ENCODE measurements at regions not wholly inside any gene's neighbourhood (a gene's known extent, or its start where the extent isn't known, plus 50 kb on each side); places are given as distances from the start of the nearest gene placed in this dataset.
"Not testable (repeated sequence)": the region's sequence is repeated elsewhere in the genome, so short reads cannot be mapped to it uniquely, and the experiment has no call there.

DNA sequence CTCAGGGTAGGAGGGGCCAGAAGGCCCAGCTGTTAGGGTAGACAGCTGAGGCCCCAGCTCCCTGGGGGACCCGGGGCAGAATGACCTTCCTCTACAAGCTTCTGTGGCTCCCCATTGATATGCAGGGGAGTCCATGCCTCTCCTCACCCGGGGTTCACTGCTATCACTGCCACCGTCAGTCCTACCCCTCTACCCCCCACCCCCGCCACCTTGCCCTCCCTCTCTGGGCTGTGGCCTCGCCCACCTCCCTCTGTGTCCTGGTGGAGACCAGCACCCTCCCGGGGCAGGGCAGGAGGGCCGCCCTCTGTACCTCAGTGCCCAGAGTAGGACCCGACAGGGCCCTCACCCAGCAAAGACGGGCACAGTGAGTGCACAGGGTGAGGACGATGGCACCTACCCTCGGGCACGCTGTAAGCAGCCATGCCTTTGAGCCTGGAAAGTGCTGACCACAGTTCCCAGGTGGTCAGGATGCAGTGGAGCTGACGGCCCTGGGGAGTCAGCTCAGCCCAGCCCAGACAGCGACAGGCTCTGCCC is 88.4 kb upstream of the SFSWAP start:
- H3K36me3 ChIP-seq (ENCODE audit: control insufficient read depth, insufficient read depth, low read length), result no peaks in the 10 kb centered on the region
- WGBS (ENCODE audit: insufficient coverage), result 64% methylated on average over 12 of the region's 14 CpGs
- peak overlapping the region; percentile 84 for H3K27ac ChIP-seq (ENCODE audit: low read depth, low read length)
- H3K27me3 ChIP-seq (ENCODE audit: control insufficient read depth, insufficient read depth, low read length), result no peaks in the 10 kb centered on the region
- no peaks in the 10 kb centered on the region for H3K9me3 ChIP-seq (ENCODE audit: control insufficient read depth, insufficient read depth, low read length)
- H3K4me1 ChIP-seq (ENCODE audit: control insufficient read depth, insufficient read depth, low read length), result peaks cover 69% of the 10 kb centered on the region
- DNase-seq (ENCODE audit: low read depth in 4 of 6, low spot score in 6 of 6), result no peak
- no peak overlapping the region for H3K4me3 ChIP-seq (ENCODE audit: low read depth, low read length)

DNA sequence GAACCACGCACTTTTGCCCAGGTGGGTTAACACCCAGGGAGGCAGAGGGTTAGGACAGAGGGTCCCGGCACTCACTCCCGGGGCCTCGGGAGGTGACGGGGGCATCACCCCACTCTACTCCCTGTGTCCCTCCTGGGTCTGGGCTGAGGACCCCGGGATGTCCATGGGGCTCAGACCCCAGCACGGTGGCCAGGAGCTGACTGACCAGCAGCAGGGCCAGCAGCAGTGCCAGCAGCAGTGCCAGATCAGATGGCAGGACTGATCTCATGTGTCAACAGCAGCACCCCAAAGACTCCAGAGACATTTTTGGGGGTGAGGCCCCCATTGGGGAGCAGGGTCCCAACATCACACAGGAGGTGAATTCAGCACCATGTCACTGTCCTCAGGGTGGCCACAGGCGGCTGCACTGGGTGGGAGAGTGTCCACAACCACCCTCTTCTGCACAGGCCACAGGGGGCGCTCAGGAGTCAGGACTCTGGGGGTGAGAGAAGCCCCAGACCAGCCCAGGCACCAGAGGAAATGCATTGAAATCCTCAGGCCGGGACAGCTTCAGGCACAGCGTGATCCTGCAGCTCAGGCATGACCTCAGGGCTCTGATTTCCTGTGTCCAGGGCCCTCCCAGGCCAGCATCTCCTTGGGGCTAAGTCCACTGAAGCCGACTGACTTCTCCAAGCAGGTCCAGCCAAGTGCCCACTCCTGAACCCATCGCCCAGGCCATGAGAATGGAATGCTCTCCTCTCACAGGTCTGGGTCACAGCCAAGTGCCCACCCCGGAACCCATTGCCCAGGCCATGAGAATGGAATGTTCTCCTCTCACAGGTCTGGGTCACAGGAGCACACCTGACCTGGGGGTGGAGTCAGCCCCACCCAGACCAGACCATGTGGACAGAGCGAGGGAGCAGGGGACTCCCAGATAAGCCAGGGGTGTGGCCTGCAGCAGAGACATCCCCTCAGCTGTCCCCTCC is 87.2 kb upstream of the SFSWAP start:
- H3K36me3 ChIP-seq (ENCODE audit: control insufficient read depth, insufficient read depth, low read length); H3K27ac ChIP-seq (ENCODE audit: low read depth, low read length); H3K9me3 ChIP-seq (ENCODE audit: control insufficient read depth, insufficient read depth, low read length); DNase-seq (ENCODE audit: low read depth in 4 of 6, low spot score in 6 of 6); H3K27me3 ChIP-seq (ENCODE audit: control insufficient read depth, insufficient read depth, low read length); H3K4me3 ChIP-seq (ENCODE audit: low read depth, low read length): not testable (repeated sequence)
- WGBS (ENCODE audit: insufficient coverage), result 95% methylated on average over 13 of the region's 15 CpGs
- H3K4me1 ChIP-seq (ENCODE audit: control insufficient read depth, insufficient read depth, low read length), result peaks cover 59% of the 10 kb centered on the region

DNA sequence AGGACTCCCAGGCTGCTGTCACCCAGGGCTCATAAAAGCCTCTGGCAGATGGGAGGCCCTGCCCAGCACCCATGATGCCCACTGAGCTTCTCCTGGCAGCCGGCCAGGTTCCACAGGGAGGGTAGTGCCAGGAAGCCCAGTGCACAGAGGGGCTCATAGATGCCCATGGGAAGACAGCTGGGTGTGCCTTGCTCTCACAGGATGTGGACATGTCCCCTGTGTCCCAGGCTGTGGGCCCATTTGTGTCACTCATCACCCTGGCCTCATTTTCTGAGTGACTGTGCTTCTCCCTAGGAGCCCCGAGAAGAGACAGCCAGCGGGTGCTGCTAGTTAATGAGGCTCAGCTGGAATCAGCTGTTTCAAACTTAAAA is 86.5 kb upstream of the SFSWAP start:
- Histone ChIP-seq H3K27ac (ENCODE audit: low read depth, low read length) (peak overlapping the region; percentile 33), H3K4me1 (ENCODE audit: control insufficient read depth, insufficient read depth, low read length) (peaks cover 59% of the 10 kb centered on the region)
- not testable (repeated sequence) for H3K36me3 ChIP-seq (ENCODE audit: control insufficient read depth, insufficient read depth, low read length); H3K9me3 ChIP-seq (ENCODE audit: control insufficient read depth, insufficient read depth, low read length); H3K27me3 ChIP-seq (ENCODE audit: control insufficient read depth, insufficient read depth, low read length); H3K4me3 ChIP-seq (ENCODE audit: low read depth, low read length)
- DNase-seq (ENCODE audit: low read depth in 4 of 6, low spot score in 6 of 6), result peak in 1 of 6 donors; percentile 52
- WGBS (ENCODE audit: insufficient coverage), result 27% methylated on average over 3 of the region's 3 CpGs

DNA sequence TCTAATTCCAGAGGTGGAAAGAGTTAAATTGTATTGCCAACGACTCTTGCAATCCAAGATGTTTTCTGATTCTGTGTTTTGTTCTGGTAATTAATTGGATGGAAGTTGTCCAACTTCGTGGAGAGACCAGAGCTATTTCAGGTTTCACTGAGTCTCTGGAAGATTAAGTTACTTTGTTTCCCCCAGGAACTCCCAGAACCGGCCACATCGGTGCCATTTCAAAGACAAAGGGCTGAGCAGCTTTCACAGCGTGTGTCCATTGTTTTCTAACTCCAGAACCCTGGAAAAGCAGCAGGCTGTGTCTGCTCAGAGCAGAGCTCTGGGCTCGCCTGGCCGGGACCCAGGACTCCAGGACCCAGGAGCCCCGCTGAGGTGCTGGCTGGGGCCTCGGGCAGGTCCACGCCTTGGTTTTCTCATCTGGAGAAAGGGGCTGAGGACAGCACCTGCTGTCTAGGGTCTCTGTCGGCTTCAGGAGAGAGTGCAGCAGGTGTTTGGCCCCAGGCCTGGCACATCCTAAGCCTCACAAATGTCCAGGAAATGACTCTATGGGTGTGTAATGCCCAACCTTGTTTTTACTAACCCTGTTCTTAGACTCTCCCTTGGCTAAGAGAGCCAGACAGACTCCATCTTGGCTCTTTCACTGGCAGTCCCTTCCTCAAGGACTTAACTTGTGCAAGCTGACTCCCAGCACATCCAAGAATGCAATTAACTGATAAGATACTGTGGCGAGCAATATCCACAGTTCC is 86.0 kb upstream of the SFSWAP start:
- 18% methylated on average over 11 of the region's 12 CpGs for WGBS (ENCODE audit: insufficient coverage)

DNA sequence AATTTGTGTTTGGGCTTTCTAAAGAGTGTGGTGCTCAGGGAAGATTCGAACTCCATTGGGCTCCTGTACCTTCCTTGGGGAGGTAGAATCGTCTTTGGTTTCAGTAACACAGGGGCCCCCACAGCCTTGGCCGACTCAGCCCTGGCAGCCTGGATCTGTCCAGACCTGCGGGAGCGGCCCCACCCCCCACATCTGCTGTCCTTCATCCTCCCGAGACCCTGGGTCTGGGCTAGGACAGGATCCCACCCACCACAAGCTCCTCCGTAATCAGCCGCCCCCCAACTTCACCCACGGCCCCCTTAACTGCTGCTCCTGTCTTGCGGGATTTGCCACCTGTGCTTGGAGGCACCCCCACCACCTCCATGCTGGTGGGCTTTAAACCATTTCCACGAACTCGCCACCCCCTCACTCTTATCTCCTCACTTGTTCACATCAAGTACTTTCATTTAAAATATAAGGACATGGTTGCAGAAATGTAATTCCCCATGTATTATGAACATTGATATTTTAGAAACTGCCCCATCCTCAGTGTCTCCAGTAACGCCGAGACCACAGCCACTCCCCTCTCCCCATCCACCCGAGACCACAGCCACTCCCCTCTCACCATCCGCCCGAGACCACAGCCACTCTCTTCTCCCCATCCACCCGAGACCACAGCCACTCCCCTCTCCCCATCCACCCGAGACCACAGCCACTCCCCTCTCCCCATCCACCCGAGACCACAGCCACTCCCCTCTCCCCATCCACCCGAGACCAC is 84.7 kb upstream of the SFSWAP start:
- not testable (repeated sequence) for H3K4me3 ChIP-seq (ENCODE audit: low read depth, low read length); H3K27ac ChIP-seq (ENCODE audit: low read depth, low read length); DNase-seq (ENCODE audit: low read depth in 4 of 6, low spot score in 6 of 6); H3K27me3 ChIP-seq (ENCODE audit: control insufficient read depth, insufficient read depth, low read length); H3K9me3 ChIP-seq (ENCODE audit: control insufficient read depth, insufficient read depth, low read length); H3K36me3 ChIP-seq (ENCODE audit: control insufficient read depth, insufficient read depth, low read length)
- 61% methylated on average over 2 of the region's 21 CpGs for WGBS (ENCODE audit: insufficient coverage)
- peaks cover 42% of the 10 kb centered on the region for H3K4me1 ChIP-seq (ENCODE audit: control insufficient read depth, insufficient read depth, low read length)

More for the DNA sequence above, 86.0 kb upstream of the SFSWAP start:
- Histone ChIP-seq H3K27ac (ENCODE audit: low read depth, low read length) (peak overlapping the region; percentile 33), H3K4me1 (ENCODE audit: control insufficient read depth, insufficient read depth, low read length) (peaks cover 54% of the 10 kb centered on the region)
- peak in 2 of 6 donors; percentile 50 to 86 for DNase-seq (ENCODE audit: low read depth in 4 of 6, low spot score in 6 of 6)
- H3K4me3 ChIP-seq (ENCODE audit: low read depth, low read length); H3K27me3 ChIP-seq (ENCODE audit: control insufficient read depth, insufficient read depth, low read length); H3K36me3 ChIP-seq (ENCODE audit: control insufficient read depth, insufficient read depth, low read length); H3K9me3 ChIP-seq (ENCODE audit: control insufficient read depth, insufficient read depth, low read length): not testable (repeated sequence)

DNA sequence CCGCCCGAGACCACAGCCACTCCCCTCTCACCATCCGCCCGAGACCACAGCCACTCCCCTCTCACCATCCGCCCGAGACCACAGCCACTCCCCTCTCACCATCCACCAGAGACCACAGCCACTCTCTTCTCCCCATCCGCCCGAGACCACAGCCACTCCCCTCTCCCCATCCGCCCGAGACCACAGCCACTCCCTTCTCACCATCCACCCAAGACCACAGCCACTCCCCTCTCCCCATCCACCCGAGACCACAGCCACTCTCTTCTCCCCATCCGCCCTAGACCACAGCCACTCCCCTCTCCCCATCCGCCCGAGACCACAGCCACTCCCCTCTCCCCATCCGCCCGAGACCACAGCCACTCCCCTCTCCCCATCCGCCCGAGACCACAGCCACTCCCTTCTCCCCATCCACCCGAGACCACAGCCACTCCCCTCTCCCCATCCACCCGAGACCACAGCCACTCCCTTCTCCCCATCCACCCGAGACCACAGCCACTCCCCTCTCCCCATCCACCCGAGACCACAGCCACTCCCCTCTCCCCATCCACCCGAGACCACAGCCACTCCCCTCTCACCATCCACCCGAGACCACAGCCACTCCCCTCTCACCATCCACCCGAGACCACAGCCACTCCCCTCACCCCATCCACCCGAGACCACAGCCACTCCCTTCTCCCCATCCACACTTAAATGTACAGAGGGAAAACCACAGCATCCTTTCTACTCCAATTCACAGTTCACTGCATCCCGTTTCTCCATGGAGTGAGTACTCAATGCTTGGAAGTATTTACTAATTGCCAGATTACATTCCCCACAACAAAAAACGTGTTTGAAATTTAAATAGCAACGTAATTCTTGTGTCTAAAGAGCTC is 83.5 kb upstream of the SFSWAP start:
- not testable (repeated sequence) for DNase-seq (ENCODE audit: low read depth in 4 of 6, low spot score in 6 of 6); H3K27ac ChIP-seq (ENCODE audit: low read depth, low read length); H3K27me3 ChIP-seq (ENCODE audit: control insufficient read depth, insufficient read depth, low read length); H3K4me3 ChIP-seq (ENCODE audit: low read depth, low read length); H3K9me3 ChIP-seq (ENCODE audit: control insufficient read depth, insufficient read depth, low read length); H3K36me3 ChIP-seq (ENCODE audit: control insufficient read depth, insufficient read depth, low read length)
- 44% methylated on average over 8 of the region's 29 CpGs for whole genome bisulfite sequencing (ENCODE audit: insufficient coverage)
- H3K4me1 ChIP-seq (ENCODE audit: control insufficient read depth, insufficient read depth, low read length), result peaks cover 29% of the 10 kb centered on the region

DNA sequence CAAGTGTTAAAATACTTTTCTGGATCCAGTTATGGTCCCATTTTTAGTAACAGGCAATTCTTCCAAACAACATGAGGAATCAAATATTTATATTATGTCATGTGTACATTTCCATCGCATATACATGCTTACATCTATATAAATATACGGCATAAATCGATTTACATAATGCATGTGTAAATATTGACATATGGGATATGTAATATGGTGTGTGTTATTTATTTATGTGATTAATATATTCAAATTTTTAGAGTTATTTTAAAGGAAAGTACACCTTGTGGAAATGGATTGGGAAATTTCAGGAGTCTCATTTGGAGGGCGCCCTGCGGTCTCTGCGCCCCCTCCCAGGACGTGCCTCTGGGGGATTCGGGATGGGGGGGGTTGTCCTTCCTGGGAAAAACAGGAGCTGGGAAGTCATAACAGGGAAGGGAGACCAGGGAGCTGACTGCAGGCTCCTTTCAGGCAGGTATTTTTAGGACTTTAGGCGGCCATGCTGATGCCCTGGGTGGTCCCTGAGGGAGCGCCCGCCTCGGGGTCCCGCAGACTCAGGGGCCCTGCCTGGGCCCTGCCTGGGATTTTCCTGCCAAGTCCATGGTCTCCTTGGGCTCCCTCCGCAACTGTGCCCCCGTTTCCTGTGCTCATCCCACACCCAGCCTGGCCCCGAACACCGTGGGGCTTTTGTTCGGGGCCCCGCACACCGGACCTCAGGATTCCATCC is 82.7 kb upstream of the SFSWAP start:
- WGBS (ENCODE audit: insufficient coverage), result 85% methylated on average over 17 of the region's 20 CpGs
- H3K4me3 ChIP-seq (ENCODE audit: low read depth, low read length), result no peak overlapping the region
- H3K4me1 ChIP-seq (ENCODE audit: control insufficient read depth, insufficient read depth, low read length), result peaks cover 25% of the 10 kb centered on the region
- no peaks in the 10 kb centered on the region for H3K27me3 ChIP-seq (ENCODE audit: control insufficient read depth, insufficient read depth, low read length)
- DNase-seq (ENCODE audit: low read depth in 4 of 6, low spot score in 6 of 6), result no peak
- H3K9me3 ChIP-seq (ENCODE audit: control insufficient read depth, insufficient read depth, low read length), result no peaks in the 10 kb centered on the region
- no peak overlapping the region for H3K27ac ChIP-seq (ENCODE audit: low read depth, low read length)
- no peaks in the 10 kb centered on the region for H3K36me3 ChIP-seq (ENCODE audit: control insufficient read depth, insufficient read depth, low read length)

DNA sequence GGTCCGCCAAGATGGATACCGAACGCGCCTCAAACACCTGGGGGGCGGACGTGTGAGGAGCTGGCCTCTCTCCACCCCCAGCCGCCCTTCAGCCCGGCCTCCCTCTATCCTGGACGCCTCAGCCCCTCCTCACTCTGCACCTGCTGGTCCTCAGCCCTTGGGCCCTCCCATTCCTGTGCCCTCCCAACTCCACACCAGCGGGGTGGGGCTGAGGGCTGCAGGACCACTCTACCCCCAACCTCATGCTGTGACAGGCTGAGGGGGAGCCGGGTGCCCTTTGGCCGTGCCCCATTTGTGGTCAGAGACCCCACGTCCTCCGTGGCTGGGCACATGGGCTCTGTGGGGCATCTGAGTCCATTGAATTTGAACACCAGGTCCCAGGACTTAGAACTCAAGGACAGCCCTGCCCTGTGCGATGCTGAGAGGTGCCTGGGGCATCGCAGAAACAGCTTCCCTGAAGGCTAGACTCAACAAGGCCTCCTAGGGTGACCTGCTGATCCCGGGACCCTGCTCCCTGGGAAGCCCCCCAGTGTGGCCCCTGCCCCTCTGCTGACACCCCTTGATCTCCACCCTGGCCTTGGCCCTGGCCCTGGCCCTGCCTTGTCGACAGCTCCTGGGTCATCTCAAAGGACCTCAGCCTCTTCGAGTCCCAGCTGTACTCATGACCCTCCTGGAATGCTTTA is 82.0 kb upstream of the SFSWAP start:
- WGBS (ENCODE audit: insufficient coverage), result 81% methylated on average over 19 of the region's 19 CpGs
- H3K4me3 ChIP-seq (ENCODE audit: low read depth, low read length), result no peak overlapping the region

More for the DNA sequence above, 82.0 kb upstream of the SFSWAP start:
- peaks cover 25% of the 10 kb centered on the region for H3K4me1 ChIP-seq (ENCODE audit: control insufficient read depth, insufficient read depth, low read length)
- no peak for DNase-seq (ENCODE audit: low read depth in 4 of 6, low spot score in 6 of 6)
- no peaks in the 10 kb centered on the region for H3K9me3 ChIP-seq (ENCODE audit: control insufficient read depth, insufficient read depth, low read length)
- H3K36me3 ChIP-seq (ENCODE audit: control insufficient read depth, insufficient read depth, low read length), result no peaks in the 10 kb centered on the region
- no peaks in the 10 kb centered on the region for H3K27me3 ChIP-seq (ENCODE audit: control insufficient read depth, insufficient read depth, low read length)
- H3K27ac ChIP-seq (ENCODE audit: low read depth, low read length), result no peak overlapping the region
